ENCODE measurements at regions not wholly inside any gene's neighbourhood (a gene's known extent, or its start where the extent isn't known, plus 50 kb on each side); places are given as distances from the start of the nearest gene placed in this dataset.

- TF ChIP-seq CTCF (IDR thresholded peaks at IDR 0.05) (no peak), POLR2A (IDR thresholded peaks at IDR 0.05) (no peak)
These were observed 204.5 kb upstream of the PRDM1 start for GRCh38 chr6:105881608-105882007.

Data from testis (tissue), 2 donors.